Uterus (tissue), 2 donors: ENCODE measurements at regions not wholly inside any gene's neighbourhood (a gene's known extent, or its start where the extent isn't known, plus 50 kb on each side); places are given as distances from the start of the nearest gene placed in this dataset.

Experiments
- POLR2A ChIP-seq, 2 donors: fragments of 450-650 bp; IDR thresholded peaks; one replicate each; pipeline ENCODE4 v1.6.1; 2016; ENCODE audit warnings: antibody characterized with exemption in 2 of 2, mild to moderate bottlenecking in 1 of 2, moderate library complexity in 1 of 2
- TF ChIP-seq, protein P1 (sequence below), 4 experiments: fragments of 200-600 bp in 2 of 4; fragments of 450-650 bp in 2 of 4; sonication (generic) in 2 of 4; IDR thresholded peaks; one replicate each; pipeline ENCODE4 v1.5.1; 2016 to 2019; ENCODE audit warnings: antibody characterized with exemption in 4 of 4, mild to moderate bottlenecking in 2 of 4, moderate library complexity in 1 of 4

DNA sequence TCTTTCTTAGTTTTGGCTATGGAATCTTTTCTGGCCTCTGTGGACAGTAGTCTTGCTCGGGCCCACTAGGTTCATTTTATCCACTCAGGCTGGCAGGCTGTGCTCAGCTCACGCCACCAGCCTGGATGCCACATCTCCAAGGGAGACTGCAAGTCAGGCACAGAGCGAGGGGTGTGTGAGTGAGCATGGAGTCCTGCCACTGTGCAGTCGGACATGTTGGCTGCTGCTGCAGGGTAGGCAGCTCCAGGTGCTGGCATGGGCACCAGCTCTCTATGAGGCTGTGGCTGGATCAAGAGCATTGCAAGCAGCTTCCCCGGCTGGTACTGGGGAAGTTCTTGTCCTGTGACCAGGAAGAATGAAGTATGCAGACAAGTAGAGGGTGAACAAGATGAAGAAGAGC is 158.9 kb downstream of the PCTP start:
- TF ChIP-seq, protein P1, sequence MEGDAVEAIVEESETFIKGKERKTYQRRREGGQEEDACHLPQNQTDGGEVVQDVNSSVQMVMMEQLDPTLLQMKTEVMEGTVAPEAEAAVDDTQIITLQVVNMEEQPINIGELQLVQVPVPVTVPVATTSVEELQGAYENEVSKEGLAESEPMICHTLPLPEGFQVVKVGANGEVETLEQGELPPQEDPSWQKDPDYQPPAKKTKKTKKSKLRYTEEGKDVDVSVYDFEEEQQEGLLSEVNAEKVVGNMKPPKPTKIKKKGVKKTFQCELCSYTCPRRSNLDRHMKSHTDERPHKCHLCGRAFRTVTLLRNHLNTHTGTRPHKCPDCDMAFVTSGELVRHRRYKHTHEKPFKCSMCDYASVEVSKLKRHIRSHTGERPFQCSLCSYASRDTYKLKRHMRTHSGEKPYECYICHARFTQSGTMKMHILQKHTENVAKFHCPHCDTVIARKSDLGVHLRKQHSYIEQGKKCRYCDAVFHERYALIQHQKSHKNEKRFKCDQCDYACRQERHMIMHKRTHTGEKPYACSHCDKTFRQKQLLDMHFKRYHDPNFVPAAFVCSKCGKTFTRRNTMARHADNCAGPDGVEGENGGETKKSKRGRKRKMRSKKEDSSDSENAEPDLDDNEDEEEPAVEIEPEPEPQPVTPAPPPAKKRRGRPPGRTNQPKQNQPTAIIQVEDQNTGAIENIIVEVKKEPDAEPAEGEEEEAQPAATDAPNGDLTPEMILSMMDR (IDR thresholded peaks at IDR 0.05), result no peak
- TF ChIP-seq POLR2A (IDR thresholded peaks at IDR 0.05), result no peak
